ENCODE measurements at regions not wholly inside any gene's neighbourhood (a gene's known extent, or its start where the extent isn't known, plus 50 kb on each side); places are given as distances from the start of the nearest gene placed in this dataset.

- TF ChIP-seq CUX1 (IDR thresholded peaks at IDR 0.05; ENCODE audit: insufficient replicate concordance, low read depth, low read length): no peak
Observed at GRCh38 chr12:45112306-45112705, 61.4 kb upstream of the DBX2 start (continued).

- FAIRE-seq (no peak), DNase-seq (ENCODE audit: low read depth, low spot score) (no peak), ATAC-seq (peak; percentile 60)
- BruUV-seq (replicated peaks): no TSS peak
- Histone ChIP-seq H3K4me2 (ENCODE audit: control insufficient read depth, insufficient read depth) (no peak overlapping the region), H3K4me3 (no peak overlapping the region), H2AFZ (ENCODE audit: control insufficient read depth, low read depth, low read length) (no peak overlapping the region; the same call in 1 of the 2 replicates), H3K9ac (ENCODE audit: control insufficient read depth, insufficient read depth, low read length) (no peak overlapping the region), H3K4me1 (ENCODE audit: control insufficient read depth, insufficient read depth, low read length) (no peaks in the 10 kb centered on the region), H3K27me3 (replicated peaks in 1 of 2; ENCODE audit: control insufficient read depth in 2 of 2, insufficient read depth in 2 of 2, low read length in 1 of 2) (no peaks in the 10 kb centered on the region), H3K9me3 (replicated peaks; ENCODE audit: control insufficient read depth, insufficient read depth, low read length) (no peaks in the 10 kb centered on the region), H3K27ac (ENCODE audit: control insufficient read depth, insufficient read depth) (no peak overlapping the region), H3K36me3 (ENCODE audit: control insufficient read depth in 2 of 2, insufficient read depth in 2 of 2, low read length in 1 of 2) (no peaks in the 10 kb centered on the region), H3K79me2 (ENCODE audit: control insufficient read depth, insufficient read depth, low read length) (no peaks in the 10 kb centered on the region), H4K20me1 (ENCODE audit: control insufficient read depth, insufficient read depth) (no peaks in the 10 kb centered on the region)
- in situ Hi-C loops (cut with MboI): no loop called here
- ChIA-PET SMC1A (ENCODE audit: uncharacterized antibody, unreplicated experiment) (interaction anchor here (2.5 kb wide), 1 partner anchor 9 kb away, joined by 7 read pairs; no protein-coding TSS in a partner anchor), RAD21 (ENCODE audit: unreplicated experiment) (no interaction called here), CTCF (interaction anchor here (1.1 kb wide), 1 partner anchor 10 kb away, joined by 4 read pairs; no protein-coding TSS in a partner anchor), POLR2A (no interaction called here)
- no peak for TF ChIP-seq PAX8 (IDR thresholded peaks at IDR 0.05)
- TF ChIP-seq GABPA (IDR thresholded peaks at IDR 0.05; ENCODE audit: low read depth): no peak
- peak in 1 of 3 experiments; percentile 32; a peak in 1 of 6 replicates for TF ChIP-seq CTCF (IDR thresholded peaks at IDR 0.05 in 2 of 3, conservative IDR thresholded peaks at IDR 0.05 in 1 of 3; ENCODE audit: control insufficient read depth in 2 of 3, extremely low read depth in 1 of 3, insufficient read depth in 1 of 3, low read depth in 3 of 3, low read length in 3 of 3)
- WGBS (ENCODE audit: insufficient coverage, insufficient replicate concordance, low lambda C conversion rate, missing lambda C conversion rate): 0% methylated on average over 2 of the region's 2 CpGs
- intact Hi-C loops (cut with micrococcal nuclease; ENCODE audit: unreplicated experiment): no loop called here
Observed at GRCh38 chr12:45121224-45121623, 70.3 kb upstream of the DBX2 start.
